Transverse colon (tissue), 4 donors: ENCODE measurements at regions not wholly inside any gene's neighbourhood (a gene's known extent, or its start where the extent isn't known, plus 50 kb on each side); places are given as distances from the start of the nearest gene placed in this dataset.

Experiments
- DNase-seq: peaks from one replicate; pipeline ENCODE4 v3.0.0-alpha.2; 2019
- H3K27ac ChIP-seq, 4 donors: fragments of 200-600 bp; sonication (generic); 2 replicates each; pipeline ENCODE4 v1.5.1; 2016 to 2018; ENCODE audit warnings: inconsistent platforms in 4 of 4
- H3K27me3 ChIP-seq: fragments of 200-600 bp; sonication (generic); 2 replicates; pipeline ENCODE4 v1.5.1; 2017; ENCODE audit warnings: inconsistent platforms
- H3K36me3 ChIP-seq, 4 donors: fragments of 200-600 bp; sonication (generic); 2 replicates each; pipeline ENCODE4 v1.5.1; 2017 to 2019; ENCODE audit warnings: inconsistent platforms in 4 of 4
- H3K4me1 ChIP-seq, 4 donors: fragments of 200-600 bp; sonication (generic); 2 replicates each; pipeline ENCODE4 v1.5.1; 2017 to 2020; ENCODE audit warnings: inconsistent platforms in 4 of 4
- H3K4me3 ChIP-seq, 4 donors: fragments of 200-600 bp; sonication (generic); 1 replicate in 1 of 4; 2 replicates in 3 of 4; pipeline versions ENCODE4 v1.5.1 to v1.6.1; 2017 to 2019; ENCODE audit warnings: inconsistent platforms in 4 of 4
- H3K9me3 ChIP-seq, 2 donors: fragments of 200-600 bp; sonication (generic); 2 replicates each; pipeline ENCODE4 v1.5.1; 2017 to 2019; ENCODE audit warnings: inconsistent platforms in 2 of 2
- CTCF ChIP-seq, 5 experiments: fragments of 200-600 bp in 3 of 5; fragments of 450-650 bp in 2 of 5; sonication (generic) in 3 of 5; IDR thresholded peaks; 1 replicate in 2 of 5; 2 replicates in 3 of 5; pipeline ENCODE4 v1.5.1; 2016 to 2017; ENCODE audit warnings: antibody characterized with exemption in 5 of 5, inconsistent platforms in 3 of 5, mild to moderate bottlenecking in 2 of 5, moderate library complexity in 1 of 5
- EP300 ChIP-seq: sonication (generic); formaldehyde crosslinking; IDR thresholded peaks from one replicate; pipeline ENCODE4 v1.6.1; 2017; ENCODE audit warnings: antibody characterized with exemption, low read depth
- POLR2A ChIP-seq: fragments of 450-650 bp; IDR thresholded peaks from one replicate; pipeline ENCODE4 v1.6.1; 2016; ENCODE audit warnings: antibody characterized with exemption, mild to moderate bottlenecking, moderate library complexity
- POLR2AphosphoS5 ChIP-seq, 3 donors: sonication (generic); formaldehyde crosslinking; IDR thresholded peaks; one replicate each; pipeline ENCODE4 v1.6.1; 2016; ENCODE audit warnings: antibody characterized with exemption in 3 of 3
- WGBS, 2 donors: methylation state at CpG; one replicate each; pipeline ENCODE4 v1.1.5; 2018; ENCODE audit warnings: low coverage in 1 of 2; 5-methylcytosine and 5-hydroxymethylcytosine counted together
- in situ Hi-C, 4 donors: fragments of 200-750 bp; cut with MboI; loops; one replicate each; pipeline versions ENCODE4 v1.15.0 to v1.15.1; 2017; ENCODE audit warnings: low sequenced_read_pairs in 3 of 4, low pct_ligation_motif_present in 1 of 4, low pct_unique_long_range_greater_than_20kb in 1 of 4
- intact Hi-C: fragments of 100-400 bp; cut with DNase I; formaldehyde crosslinking; loops from one replicate; pipeline ENCODE4 v1.15.1; 2023; ENCODE audit warnings: low total_unique reads

GRCh38 chr3:44080474-44081072 lies 161.1 kb upstream of the TOPAZ1 start:
- Histone ChIP-seq H3K4me3 (no peak overlapping the region), H3K27ac (no peak overlapping the region), H3K27me3 (no peaks in the 10 kb centered on the region), H3K9me3 (no peaks in the 10 kb centered on the region), H3K36me3 (no peaks in the 10 kb centered on the region), H3K4me1 (no peaks in the 10 kb centered on the region)
- 76 to 80% methylated on average over 11 of the region's 11 CpGs for WGBS, 2 donors
- TF ChIP-seq EP300, result no peak
- no peak for TF ChIP-seq CTCF (IDR thresholded peaks at IDR 0.05)
- no peak for TF ChIP-seq POLR2AphosphoS5 (IDR thresholded peaks at IDR 0.05)
- no peak for TF ChIP-seq POLR2A
- in situ Hi-C loops (no loop called here), intact Hi-C loops (no loop called here)
- DNase-seq, result no peak

GRCh38 chr3:44090036-44090435 lies 151.7 kb upstream of the TOPAZ1 start:
- DNase-seq, result no peak
- in situ Hi-C loops, result no loop called here
- WGBS, 2 donors, result 61 to 63% methylated on average over 2 of the region's 2 CpGs
- H3K36me3 ChIP-seq, result no peaks in the 10 kb centered on the region
- H3K9me3 ChIP-seq, result no peaks in the 10 kb centered on the region
- H3K4me1 ChIP-seq, result no peaks in the 10 kb centered on the region
- H3K27ac ChIP-seq, result no peak overlapping the region
- TF ChIP-seq CTCF (IDR thresholded peaks at IDR 0.05) (no peak), POLR2AphosphoS5 (IDR thresholded peaks at IDR 0.05) (no peak), EP300 (no peak), POLR2A (no peak)
- H3K27me3 ChIP-seq, result peaks cover 9% of the 10 kb centered on the region
- intact Hi-C loops, result no loop called here
- no peak overlapping the region for H3K4me3 ChIP-seq

- H3K36me3 ChIP-seq, result no peaks in the 10 kb centered on the region
- H3K27ac ChIP-seq, result no peak overlapping the region
- TF ChIP-seq POLR2A (no peak), POLR2AphosphoS5 (IDR thresholded peaks at IDR 0.05) (no peak), CTCF (IDR thresholded peaks at IDR 0.05) (no peak), EP300 (no peak)
- in situ Hi-C loops, result no loop called here
- H3K4me1 ChIP-seq, result no peaks in the 10 kb centered on the region
- DNase-seq, result no peak
- no peak overlapping the region for H3K4me3 ChIP-seq
- intact Hi-C loops, result no loop called here
- 84% methylated on average over 3 of the region's 3 CpGs; no CpG with 5 or more reads in 1 of the 2 donors for WGBS, 2 donors
- H3K27me3 ChIP-seq, result peaks cover 9% of the 10 kb centered on the region
- H3K9me3 ChIP-seq, result no peaks in the 10 kb centered on the region
Observed at GRCh38 chr3:44092497-44092896, 149.2 kb upstream of the TOPAZ1 start.

GRCh38 chr3:44093531-44093930 lies 148.2 kb upstream of the TOPAZ1 start:
- H3K4me3 ChIP-seq, result no peak overlapping the region
- no peaks in the 10 kb centered on the region for H3K4me1 ChIP-seq
- no peak overlapping the region for H3K27ac ChIP-seq
- peaks cover 9% of the 10 kb centered on the region for H3K27me3 ChIP-seq
- no peaks in the 10 kb centered on the region for H3K9me3 ChIP-seq
- TF ChIP-seq POLR2A, result no peak
- TF ChIP-seq CTCF (IDR thresholded peaks at IDR 0.05), result no peak
- intact Hi-C loops, result no loop called here
- in situ Hi-C loops, result no loop called here
- no peaks in the 10 kb centered on the region for H3K36me3 ChIP-seq
- no peak for DNase-seq
- WGBS, 2 donors, result 63 to 82% methylated on average over 2 of the region's 2 CpGs
